Activated CD4-positive, alpha-beta T cell treated with anti-CD3 and anti-CD28 coated beads for 24 hours (primary cell): ENCODE measurements at regions not wholly inside any gene's neighbourhood (a gene's known extent, or its start where the extent isn't known, plus 50 kb on each side); places are given as distances from the start of the nearest gene placed in this dataset.

Experiments used
- DNase-seq, 2 donors: peaks; one replicate each; pipeline ENCODE4 v3.0.0-alpha.2; 2020; ENCODE audit warnings: low read depth in 2 of 2

DNA sequence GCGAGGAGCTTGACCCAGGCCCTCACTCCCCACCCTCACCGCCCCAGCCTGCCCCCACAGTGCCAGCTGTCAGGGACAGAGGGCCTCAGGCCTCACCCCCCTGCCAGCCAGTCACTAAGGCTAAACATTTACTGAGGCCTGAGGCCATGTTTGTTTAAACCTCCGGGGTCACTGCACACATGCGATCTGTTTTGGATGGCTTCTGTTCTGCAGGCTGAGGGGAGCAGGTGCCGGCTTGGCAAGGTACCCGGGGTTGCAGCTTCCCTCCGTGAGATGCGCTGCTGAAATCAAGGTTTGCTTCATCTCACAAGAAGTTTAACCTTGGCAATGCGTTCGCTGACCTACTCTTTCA is 103.3 kb upstream of the BOD1 start:
- DNase-seq = no peak

DNA sequence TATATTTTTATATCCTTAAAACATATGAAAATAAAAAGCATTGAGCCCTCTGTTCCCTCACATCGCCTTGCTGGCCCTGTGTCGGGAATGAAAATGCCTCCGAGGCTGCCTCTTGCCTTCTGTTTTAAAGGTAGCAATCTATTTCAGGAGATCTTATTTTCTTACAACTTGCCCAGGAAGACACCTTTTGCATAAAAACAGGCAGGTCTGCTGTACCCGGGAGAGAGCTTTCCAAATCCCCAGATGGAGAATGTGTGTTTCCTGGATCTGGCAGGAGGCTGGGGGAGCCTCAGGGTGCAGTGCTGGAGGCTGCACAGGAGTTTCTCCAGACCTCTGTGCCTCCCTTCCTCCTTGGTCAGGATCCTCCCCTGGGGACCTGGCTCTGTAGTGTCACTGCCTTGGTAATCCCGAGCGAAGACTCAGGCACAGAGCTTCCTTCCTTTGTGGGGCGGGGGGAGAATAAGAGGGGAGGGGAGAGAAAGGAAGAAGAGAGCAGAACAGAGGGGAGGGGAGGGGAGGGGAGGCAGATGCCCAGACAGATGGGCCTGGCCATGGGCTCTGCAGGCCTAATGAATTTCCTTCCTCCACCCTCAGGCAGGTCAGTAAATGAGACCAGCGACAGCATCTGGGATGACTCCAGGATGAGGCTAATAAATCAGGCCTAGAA is 104.0 kb upstream of the BOD1 start:
- no peak for DNase-seq

GRCh38 chr5:173720953-173721600 is 104.6 kb upstream of the BOD1 start:
- no peak for DNase-seq

GRCh38 chr5:173721601-173722232 is 105.3 kb upstream of the BOD1 start:
- no peak for DNase-seq

DNA sequence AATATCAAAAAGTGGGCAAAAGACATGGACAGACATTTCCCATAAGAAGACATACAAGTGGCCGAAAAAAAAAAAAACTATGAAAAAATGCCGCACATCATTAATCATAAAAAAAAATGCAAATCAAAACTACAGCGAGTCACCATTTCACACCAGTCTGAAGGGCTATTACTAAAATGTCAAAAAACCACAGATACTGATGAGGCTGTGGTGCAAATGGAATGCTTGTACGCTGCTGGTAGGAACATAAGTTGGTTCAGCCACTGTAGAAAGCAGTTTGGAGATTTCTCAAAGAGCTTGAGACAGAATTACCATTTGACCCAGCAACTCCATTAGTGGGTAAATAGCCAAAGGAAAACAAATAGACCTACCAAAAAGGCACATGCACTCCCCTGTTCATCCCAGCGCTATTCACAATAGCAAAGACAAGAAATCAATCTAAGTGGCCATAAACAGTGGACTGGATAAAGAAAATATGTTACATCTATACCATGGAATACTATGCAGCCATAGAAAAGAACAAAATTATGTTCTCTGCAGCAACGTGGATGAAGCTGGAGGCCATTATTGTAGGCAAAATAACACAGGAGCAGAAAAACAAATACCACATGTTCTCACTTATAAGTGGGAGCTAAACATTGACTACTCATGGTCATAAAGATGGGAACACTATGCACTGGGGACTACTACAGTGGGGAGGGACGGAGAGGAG is 110.6 kb upstream of the BOD1 start:
- DNase-seq = no peak

GRCh38 chr5:173727839-173728778 is 111.7 kb upstream of the BOD1 start:
- no peak for DNase-seq

DNA sequence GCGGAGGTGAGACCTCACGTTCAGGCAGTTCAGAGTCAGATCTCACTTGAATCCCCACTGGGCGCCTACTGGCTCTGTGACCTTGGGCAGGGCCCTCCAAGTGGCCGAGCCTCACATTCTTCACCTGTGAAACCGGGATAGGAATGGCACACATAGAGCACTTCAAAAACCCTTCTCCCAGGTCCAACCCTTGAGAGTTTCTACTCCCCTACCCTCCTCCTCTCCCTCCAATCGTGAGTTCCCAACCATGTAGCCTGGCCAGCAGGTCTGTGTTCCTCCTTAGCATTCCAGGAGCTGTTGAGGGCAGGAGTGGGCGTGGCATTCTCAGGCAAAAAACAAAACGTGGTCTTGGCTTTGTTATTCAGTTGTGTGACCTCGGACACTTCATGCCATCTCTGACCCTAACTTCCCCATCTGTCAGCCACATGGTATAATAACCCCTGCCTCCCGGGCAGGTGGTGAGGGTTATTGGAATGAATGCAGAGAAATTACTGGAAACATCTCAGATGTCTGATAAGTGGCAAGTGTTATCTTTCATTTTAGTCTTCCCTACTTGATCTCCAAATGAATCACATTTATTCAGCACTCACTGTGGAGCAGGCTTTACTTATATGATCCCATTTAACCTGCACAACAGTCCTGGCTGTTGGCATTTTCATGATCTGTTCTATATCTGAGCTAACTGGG is 112.8 kb upstream of the BOD1 start:
- DNase-seq = no peak

DNA sequence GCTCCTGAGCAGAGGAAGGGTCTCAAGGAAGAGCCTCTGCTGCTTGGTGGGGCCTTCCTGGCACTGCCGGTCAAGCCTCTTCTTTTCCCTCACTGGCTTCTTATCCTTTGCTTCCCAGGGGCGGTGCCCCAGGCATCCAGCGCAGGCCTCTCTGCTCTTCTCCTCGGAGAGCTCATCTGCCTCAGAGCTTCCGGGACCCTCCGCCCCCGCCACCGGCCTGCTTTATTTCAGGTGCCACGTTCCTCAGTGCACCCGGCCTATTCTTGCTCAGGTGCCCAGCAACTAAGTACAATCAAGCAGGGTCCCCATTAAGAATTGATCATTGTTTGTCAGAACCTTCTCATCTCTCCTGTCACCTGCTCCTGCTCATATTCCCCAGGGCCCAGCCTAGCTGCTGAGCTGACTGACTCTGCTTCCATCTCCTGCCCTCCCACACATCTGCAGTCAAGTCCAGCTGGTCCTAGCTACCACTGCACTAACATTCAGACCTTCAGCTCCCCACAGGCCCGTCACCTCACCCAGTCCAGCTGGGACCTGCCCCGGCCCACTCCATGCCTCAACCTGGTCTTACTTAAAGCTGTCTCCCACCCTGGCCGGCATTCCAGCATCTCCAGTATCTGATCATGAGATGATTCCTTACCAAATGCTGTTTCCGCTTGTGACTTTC is 114.3 kb upstream of the BOD1 start:
- DNase-seq = no peak

DNA sequence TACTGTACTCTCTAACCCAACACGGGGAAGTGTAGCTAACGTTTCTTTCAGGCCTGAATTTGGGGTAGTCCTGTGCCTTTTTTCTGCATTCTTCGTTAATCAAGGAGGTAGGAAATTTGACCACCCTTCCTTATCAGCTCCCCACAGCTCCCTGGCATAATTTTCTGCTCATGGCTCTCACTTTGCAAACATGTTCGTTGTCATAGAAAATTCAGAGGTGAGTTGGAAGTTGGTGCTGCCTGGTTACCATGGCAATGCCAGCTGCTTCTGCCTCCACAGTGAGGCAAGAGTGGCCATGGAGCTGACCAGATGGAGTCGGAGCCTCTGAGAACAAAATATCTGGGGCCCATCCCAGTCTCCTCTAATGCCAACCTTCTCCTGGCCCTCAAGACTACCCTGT is 116.6 kb upstream of the BOD1 start:
- no peak for DNase-seq

DNA sequence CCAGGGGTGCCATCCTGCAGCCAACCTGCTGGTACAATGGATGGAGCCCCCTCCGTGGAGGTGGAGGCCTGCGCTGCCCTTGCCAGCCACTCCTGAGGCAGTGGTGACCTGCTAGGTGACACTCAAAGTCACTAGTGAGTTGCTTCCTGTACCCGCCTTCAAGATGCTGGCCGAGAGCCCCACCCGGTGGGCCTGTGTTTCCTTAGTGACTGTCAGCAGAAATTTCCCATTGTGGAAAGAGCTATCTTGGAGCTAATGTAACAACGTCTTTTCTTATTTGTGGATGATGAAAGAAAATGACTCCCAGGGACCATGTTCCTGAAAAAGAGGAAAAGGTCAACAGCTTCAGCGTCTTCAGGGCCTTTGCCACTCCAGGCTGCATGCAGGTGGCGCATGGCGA is 117.0 kb upstream of the BOD1 start:
- DNase-seq = no peak

- DNase-seq = no peak
Measured at GRCh38 chr5:173733831-173734501, 117.5 kb upstream of the BOD1 start.

GRCh38 chr5:173734716-173735115 is 118.3 kb upstream of the BOD1 start:
- DNase-seq = no peak

- no peak for DNase-seq
Measured at GRCh38 chr5:173735184-173735583, 118.7 kb upstream of the BOD1 start.

DNA sequence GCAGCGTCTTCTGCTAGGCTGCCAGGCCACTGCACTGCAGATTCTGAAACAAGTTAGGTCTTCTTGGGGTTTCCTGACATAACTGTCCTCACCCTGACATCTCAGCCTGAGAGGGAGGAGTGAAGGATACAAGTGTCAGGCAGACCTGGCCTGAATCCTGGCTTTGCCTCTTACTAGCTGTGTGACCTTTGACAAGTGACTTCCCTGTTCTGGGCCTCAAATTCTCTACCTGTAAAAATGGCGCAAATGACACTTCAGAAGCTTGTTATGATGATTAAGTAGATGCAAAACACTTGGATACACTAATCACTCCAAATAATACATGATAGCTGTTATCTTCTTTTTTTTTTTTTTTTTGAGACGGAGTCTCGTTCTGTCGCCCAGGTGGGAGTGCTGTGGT is 119.2 kb upstream of the BOD1 start:
- no peak for DNase-seq

DNA sequence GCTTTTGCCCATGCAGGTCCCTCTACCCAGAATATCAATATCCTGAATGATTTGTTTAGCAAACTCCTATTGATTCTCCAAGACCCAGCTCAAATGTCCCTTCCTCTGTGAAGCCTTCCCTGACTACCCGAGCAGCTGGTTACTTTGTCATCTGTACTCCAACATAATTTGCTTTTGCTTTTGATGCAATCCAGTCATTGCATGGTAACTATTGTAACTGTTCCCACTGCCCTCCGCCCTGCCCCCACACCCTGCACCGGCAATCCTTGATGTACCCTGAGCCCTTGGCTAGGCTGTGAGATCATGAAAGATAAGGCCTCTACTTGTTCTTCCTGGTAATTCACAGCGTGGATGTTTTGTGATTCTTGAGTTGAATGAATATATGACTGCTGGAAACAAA is 119.9 kb upstream of the BOD1 start:
- DNase-seq = no peak

GRCh38 chr5:173736923-173737412 is 120.5 kb upstream of the BOD1 start:
- no peak for DNase-seq

- DNase-seq = no peak
Measured at GRCh38 chr5:173739741-173740140, 123.3 kb upstream of the BOD1 start.

DNA sequence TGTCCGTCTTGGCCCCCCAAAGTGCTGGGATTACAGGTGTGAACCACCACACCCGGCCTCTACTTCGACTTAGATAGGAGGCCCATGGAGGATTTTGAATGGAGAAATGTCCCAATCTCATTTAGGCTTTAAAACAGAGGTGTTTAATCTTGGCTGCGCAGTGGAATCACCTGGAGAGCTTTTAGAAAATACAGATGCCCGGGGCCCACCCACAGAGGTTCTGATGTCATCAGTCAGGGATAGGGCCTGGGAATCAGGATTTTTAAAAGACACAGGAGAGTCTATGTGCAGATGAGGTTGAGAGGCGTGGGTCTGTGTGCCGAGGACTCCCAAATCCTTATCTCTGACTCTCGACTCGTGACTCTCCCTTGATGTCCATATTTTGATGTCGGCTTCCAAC is 124.0 kb upstream of the BOD1 start:
- DNase-seq = no peak

DNA sequence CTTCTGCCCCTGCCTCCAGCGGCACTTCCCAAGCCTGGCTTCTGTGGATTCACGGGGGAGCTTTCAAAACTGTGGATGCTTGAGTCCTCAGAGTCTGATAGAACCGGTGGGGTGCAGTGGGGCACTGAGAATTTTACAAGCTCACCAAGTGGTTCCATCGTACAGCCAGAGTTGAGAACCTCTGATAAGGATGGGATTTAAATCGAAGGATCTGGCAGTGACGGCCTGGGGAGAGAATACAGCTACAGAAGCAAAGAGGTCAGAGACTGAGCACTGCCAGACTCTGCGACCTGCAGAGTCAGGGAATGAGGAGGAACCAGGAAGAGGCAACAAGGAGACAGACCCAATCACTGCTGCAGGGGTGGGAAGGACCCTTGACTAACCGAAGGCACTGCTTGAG is 124.6 kb upstream of the BOD1 start:
- DNase-seq = no peak
